Fibroblast of lung (primary cell): ENCODE measurements at regions not wholly inside any gene's neighbourhood (a gene's known extent, or its start where the extent isn't known, plus 50 kb on each side); places are given as distances from the start of the nearest gene placed in this dataset.

Experiments used
- DNase-seq, 2 donors: peaks; one replicate each; pipeline versions ENCODE4 v3.0.0 to v3.0.0-alpha.2; 2010; ENCODE audit warnings: low read depth in 2 of 2
- H2AFZ ChIP-seq: 2 replicates; pipeline ENCODE4 v1.5.1; 2012; ENCODE audit warnings: low read length, control low read depth, inconsistent platforms
- H3K27ac ChIP-seq: 2 replicates; pipeline ENCODE4 v1.5.1; 2011; ENCODE audit warnings: low read length, control low read depth; ENCODE audit not compliant: insufficient read depth
- H3K27me3 ChIP-seq: 2 replicates; pipeline ENCODE4 v1.5.1; 2011; ENCODE audit warnings: mild to moderate bottlenecking, low read length; ENCODE audit not compliant: control insufficient read depth, insufficient read depth
- H3K36me3 ChIP-seq: 2 replicates; pipeline ENCODE4 v1.5.1; 2011; ENCODE audit warnings: low read length; ENCODE audit not compliant: control insufficient read depth, insufficient read depth
- H3K4me1 ChIP-seq: 2 replicates; pipeline ENCODE4 v1.5.1; 2011; ENCODE audit warnings: low read length; ENCODE audit not compliant: control insufficient read depth, insufficient read depth; ENCODE audit errors: extremely low read depth
- H3K4me2 ChIP-seq: 2 replicates; pipeline ENCODE4 v1.5.1; 2011; ENCODE audit warnings: low read length, control low read depth; ENCODE audit not compliant: insufficient read depth; ENCODE audit errors: extremely low read depth
- H3K4me3 ChIP-seq, 4 experiments: fragments of 200-600 bp in 1 of 4; sonication (generic) in 1 of 4; replicated peaks in 1 of 4; 2 replicates each; pipeline ENCODE4 v1.5.1; 2011 to 2016; ENCODE audit warnings: low read length in 4 of 4, low read depth in 3 of 4, mild to moderate bottlenecking in 3 of 4, control low read depth in 2 of 4, inconsistent platforms in 1 of 4, mixed read lengths in 1 of 4; ENCODE audit not compliant: insufficient read depth in 1 of 4; ENCODE audit errors: control extremely low read depth in 1 of 4
- H3K79me2 ChIP-seq: 2 replicates; pipeline ENCODE4 v1.5.1; 2012; ENCODE audit warnings: mild to moderate bottlenecking, low read length, inconsistent platforms; ENCODE audit not compliant: control insufficient read depth, insufficient read depth
- H3K9ac ChIP-seq: 2 replicates; pipeline ENCODE4 v1.5.1; 2011; ENCODE audit warnings: mild to moderate bottlenecking, low read length, control low read depth; ENCODE audit not compliant: insufficient read depth
- H3K9me3 ChIP-seq: 2 replicates; pipeline ENCODE4 v1.5.1; 2012; ENCODE audit warnings: low read depth, low read length; ENCODE audit not compliant: control insufficient read depth, insufficient read depth
- H4K20me1 ChIP-seq: 2 replicates; pipeline ENCODE4 v1.5.1; 2011; ENCODE audit warnings: low read length; ENCODE audit not compliant: control insufficient read depth, insufficient read depth; ENCODE audit errors: extremely low read depth
- EZH2 ChIP-seq: IDR thresholded peaks from 2 replicates; pipeline ENCODE4 v1.5.1; 2012; ENCODE audit warnings: low read length, control low read depth, mild to moderate bottlenecking; ENCODE audit errors: missing control alignments
- TF ChIP-seq, protein P1 (sequence below), 2 donors: IDR thresholded peaks in 1 of 2; conservative IDR thresholded peaks in 1 of 2; 1 replicate in 1 of 2; 2 replicates in 1 of 2; pipeline ENCODE4 v1.5.1; 2011 to 2012; ENCODE audit warnings: low read length in 2 of 2, control low read depth in 1 of 2, inconsistent platforms in 1 of 2, low read depth in 1 of 2, mild to moderate bottlenecking in 1 of 2

DNA sequence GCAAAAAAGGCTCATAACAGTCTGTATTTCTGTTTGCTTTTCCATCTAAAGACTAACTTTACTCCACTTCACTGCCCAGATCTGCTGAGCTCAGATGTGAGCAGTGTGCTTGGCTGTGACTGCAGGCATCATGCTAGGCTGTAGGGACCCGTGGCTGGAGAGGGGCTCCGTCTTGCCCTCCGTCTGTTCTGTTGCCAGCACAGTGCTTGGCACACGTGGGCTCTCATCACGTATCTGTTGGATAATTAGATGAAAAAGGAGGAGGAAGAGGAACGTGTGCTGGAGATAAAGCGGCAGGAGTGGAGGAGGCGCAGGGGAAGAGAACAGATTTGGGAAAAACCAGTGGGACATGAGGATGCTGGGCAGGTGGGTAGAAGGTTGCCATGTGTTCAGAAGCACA, 57.6 kb upstream of the IER3 start:
- no peaks in the 10 kb centered on the region for H3K79me2 ChIP-seq
- H3K4me3 ChIP-seq: no peak overlapping the region
- H3K27ac ChIP-seq: no peak overlapping the region
- H3K9me3 ChIP-seq: no peaks in the 10 kb centered on the region
- no peak for DNase-seq
- no peaks in the 10 kb centered on the region for H3K4me1 ChIP-seq
- no peak overlapping the region for H3K9ac ChIP-seq
- H3K36me3 ChIP-seq: no peaks in the 10 kb centered on the region
- H2AFZ ChIP-seq: no peak overlapping the region
- no peak for TF ChIP-seq EZH2
- TF ChIP-seq, protein P1, sequence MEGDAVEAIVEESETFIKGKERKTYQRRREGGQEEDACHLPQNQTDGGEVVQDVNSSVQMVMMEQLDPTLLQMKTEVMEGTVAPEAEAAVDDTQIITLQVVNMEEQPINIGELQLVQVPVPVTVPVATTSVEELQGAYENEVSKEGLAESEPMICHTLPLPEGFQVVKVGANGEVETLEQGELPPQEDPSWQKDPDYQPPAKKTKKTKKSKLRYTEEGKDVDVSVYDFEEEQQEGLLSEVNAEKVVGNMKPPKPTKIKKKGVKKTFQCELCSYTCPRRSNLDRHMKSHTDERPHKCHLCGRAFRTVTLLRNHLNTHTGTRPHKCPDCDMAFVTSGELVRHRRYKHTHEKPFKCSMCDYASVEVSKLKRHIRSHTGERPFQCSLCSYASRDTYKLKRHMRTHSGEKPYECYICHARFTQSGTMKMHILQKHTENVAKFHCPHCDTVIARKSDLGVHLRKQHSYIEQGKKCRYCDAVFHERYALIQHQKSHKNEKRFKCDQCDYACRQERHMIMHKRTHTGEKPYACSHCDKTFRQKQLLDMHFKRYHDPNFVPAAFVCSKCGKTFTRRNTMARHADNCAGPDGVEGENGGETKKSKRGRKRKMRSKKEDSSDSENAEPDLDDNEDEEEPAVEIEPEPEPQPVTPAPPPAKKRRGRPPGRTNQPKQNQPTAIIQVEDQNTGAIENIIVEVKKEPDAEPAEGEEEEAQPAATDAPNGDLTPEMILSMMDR (conservative IDR thresholded peaks at IDR 0.05 in 1 of 2, IDR thresholded peaks at IDR 0.05 in 1 of 2; ENCODE audit: low read depth in 1 of 2, low read length in 2 of 2): no peak
- no peaks in the 10 kb centered on the region for H4K20me1 ChIP-seq
- H3K4me2 ChIP-seq: no peak overlapping the region
- H3K27me3 ChIP-seq: no peaks in the 10 kb centered on the region

DNA sequence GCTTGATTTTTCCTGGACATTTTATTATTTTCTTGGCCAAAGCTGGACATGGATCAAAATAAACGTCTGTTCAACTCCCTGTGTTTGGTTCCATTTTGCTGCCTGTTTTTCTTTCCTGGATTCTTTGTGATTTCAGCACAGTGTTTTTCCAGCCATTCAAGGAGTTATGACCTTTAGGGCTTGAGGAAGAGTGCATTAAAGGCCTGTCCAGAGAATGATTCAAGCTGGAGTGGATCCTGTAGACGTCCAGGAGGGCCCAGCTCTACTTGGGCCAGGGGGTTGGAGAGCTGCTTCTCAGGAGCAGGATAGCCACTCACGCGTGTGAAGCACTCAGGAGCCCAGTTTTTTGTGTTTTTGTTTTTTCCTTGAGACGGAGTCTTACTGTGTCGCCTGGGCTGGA, 56.5 kb upstream of the IER3 start:
- H3K4me2 ChIP-seq: no peak overlapping the region
- H4K20me1 ChIP-seq: no peaks in the 10 kb centered on the region
- H3K4me1 ChIP-seq: no peaks in the 10 kb centered on the region
- no peaks in the 10 kb centered on the region for H3K9me3 ChIP-seq
- no peak overlapping the region for H2AFZ ChIP-seq
- H3K36me3 ChIP-seq: no peaks in the 10 kb centered on the region
- DNase-seq: no peak
- H3K27me3 ChIP-seq: no peaks in the 10 kb centered on the region
- TF ChIP-seq, protein P1 (conservative IDR thresholded peaks at IDR 0.05 in 1 of 2, IDR thresholded peaks at IDR 0.05 in 1 of 2; ENCODE audit: low read depth in 1 of 2, low read length in 2 of 2): no peak
- no peak for TF ChIP-seq EZH2
- no peaks in the 10 kb centered on the region for H3K79me2 ChIP-seq
- no peak overlapping the region for H3K9ac ChIP-seq
- no peak overlapping the region for H3K4me3 ChIP-seq
- no peak overlapping the region for H3K27ac ChIP-seq

DNA sequence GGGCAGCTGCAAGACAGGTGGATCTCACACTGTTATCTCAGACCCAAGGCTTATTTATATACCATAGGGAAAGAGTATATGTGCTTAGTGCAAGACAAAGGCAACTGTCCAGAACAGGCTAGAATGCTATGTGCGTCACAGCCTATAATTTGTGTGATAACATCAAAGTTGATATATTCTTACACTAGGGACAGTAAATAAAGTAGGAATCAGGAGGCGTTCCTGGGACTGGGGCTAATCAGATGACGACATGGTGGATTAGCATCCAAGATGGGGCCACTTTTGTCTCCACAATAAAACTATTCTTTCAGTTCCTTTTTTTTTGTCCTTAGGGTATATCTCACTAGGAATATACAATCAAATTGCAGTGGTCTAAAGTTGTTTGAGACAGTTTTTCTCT, 54.9 kb upstream of the IER3 start:
- Histone ChIP-seq H3K27me3 (no peaks in the 10 kb centered on the region), H3K27ac (no peak overlapping the region), H3K36me3 (no peaks in the 10 kb centered on the region), H3K4me3 (no peak overlapping the region), H3K79me2 (no peaks in the 10 kb centered on the region), H4K20me1 (no peaks in the 10 kb centered on the region), H2AFZ (no peak overlapping the region), H3K4me2 (no peak overlapping the region), H3K9me3 (no peaks in the 10 kb centered on the region), H3K9ac (no peak overlapping the region), H3K4me1 (no peaks in the 10 kb centered on the region)
- no peak for DNase-seq
- TF ChIP-seq EZH2: no peak
- TF ChIP-seq, protein P1 (conservative IDR thresholded peaks at IDR 0.05 in 1 of 2, IDR thresholded peaks at IDR 0.05 in 1 of 2; ENCODE audit: low read depth in 1 of 2, low read length in 2 of 2): no peak
